ENCODE measurements at regions not wholly inside any gene's neighbourhood (a gene's known extent, or its start where the extent isn't known, plus 50 kb on each side); places are given as distances from the start of the nearest gene placed in this dataset.
"Not testable (repeated sequence)": the region's sequence is repeated elsewhere in the genome, so short reads cannot be mapped to it uniquely, and the experiment has no call there.

DNA sequence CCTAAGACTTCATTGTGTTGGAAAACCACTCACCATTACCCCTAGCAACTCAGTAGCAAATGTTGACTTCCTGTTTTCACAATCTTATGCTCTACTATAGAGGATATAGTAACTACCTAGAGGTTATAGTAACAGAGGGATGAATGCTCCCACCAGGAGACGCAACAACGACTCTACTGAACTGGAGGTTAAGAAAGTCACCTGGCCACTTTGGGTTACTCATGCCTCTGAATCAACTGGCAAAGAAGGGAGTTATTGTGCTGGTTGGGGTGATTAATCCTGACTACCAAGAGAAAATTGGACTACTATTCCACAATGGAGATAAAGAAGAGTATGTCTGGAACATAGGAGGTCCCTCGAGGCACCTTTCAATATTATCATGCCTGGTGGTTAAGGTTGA lies 302.9 kb upstream of the ANKRD20A1 start:
- H3K27ac Mint-ChIP-seq; CTCF ChIA-PET; H3K9me3 ChIP-seq; H3K4me1 ChIP-seq (ENCODE audit: control insufficient read depth in 1 of 2, extremely low read depth in 1 of 2, insufficient read depth in 2 of 2, low read length in 2 of 2); POLR2A ChIA-PET; H3K36me3 ChIP-seq (ENCODE audit: control insufficient read depth in 2 of 2, extremely low read depth in 1 of 2, insufficient read depth in 1 of 2, low read length in 1 of 2); H3K4me1 Mint-ChIP-seq; H3K27ac ChIP-seq (ENCODE audit: low read length); H3K27me3 ChIP-seq (replicated peaks in 1 of 2; ENCODE audit: control insufficient read depth in 2 of 2, extremely low read depth in 1 of 2, insufficient read depth in 2 of 2, low read length in 1 of 2); H3K9me3 Mint-ChIP-seq; H3K27me3 Mint-ChIP-seq; H3K36me3 Mint-ChIP-seq; H3K4me3 Mint-ChIP-seq; DNase-seq; H3K4me3 ChIP-seq (ENCODE audit: control insufficient read depth in 1 of 2, extremely low read depth in 1 of 2, low read length in 1 of 2); ATAC-seq (replicated peaks in 1 of 4): not testable (repeated sequence)
- no CpG with 5 or more reads among the region's 3 CpGs for WGBS (ENCODE audit: insufficient coverage)

DNA sequence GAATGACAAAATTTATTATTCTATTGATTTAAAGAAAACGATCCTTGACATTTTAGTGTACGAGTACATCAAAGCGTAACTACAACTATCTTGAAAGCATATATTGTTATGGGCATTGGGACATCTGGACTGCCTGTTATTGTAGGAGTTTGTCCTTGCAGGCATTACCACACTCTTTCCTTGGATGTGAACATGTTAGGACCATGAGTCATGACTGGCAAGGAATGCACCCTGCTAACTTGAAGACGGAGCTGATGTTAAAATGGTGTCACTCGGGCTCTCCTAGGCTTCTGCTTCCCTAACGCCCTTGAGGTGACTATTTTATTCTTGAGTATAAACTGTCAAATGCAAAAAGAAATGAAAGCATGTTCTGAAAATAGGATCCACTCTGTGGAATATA lies 308.7 kb upstream of the ANKRD20A1 start:
- H3K27ac Mint-ChIP-seq; DNase-seq; H3K27me3 Mint-ChIP-seq; H3K27ac ChIP-seq (ENCODE audit: low read length); H3K9me3 Mint-ChIP-seq; POLR2A ChIA-PET; H3K4me3 Mint-ChIP-seq; H3K36me3 ChIP-seq (ENCODE audit: control insufficient read depth in 2 of 2, extremely low read depth in 1 of 2, insufficient read depth in 1 of 2, low read length in 1 of 2); H3K27me3 ChIP-seq (replicated peaks in 1 of 2; ENCODE audit: control insufficient read depth in 2 of 2, extremely low read depth in 1 of 2, insufficient read depth in 2 of 2, low read length in 1 of 2); H3K4me1 ChIP-seq (ENCODE audit: control insufficient read depth in 1 of 2, extremely low read depth in 1 of 2, insufficient read depth in 2 of 2, low read length in 2 of 2); CTCF ChIA-PET; H3K4me3 ChIP-seq (ENCODE audit: control insufficient read depth in 1 of 2, extremely low read depth in 1 of 2, low read length in 1 of 2); H3K36me3 Mint-ChIP-seq; H3K4me1 Mint-ChIP-seq; H3K9me3 ChIP-seq; ATAC-seq (replicated peaks in 1 of 4): not testable (repeated sequence)
- no CpG with 5 or more reads among the region's 6 CpGs for WGBS (ENCODE audit: insufficient coverage)

DNA sequence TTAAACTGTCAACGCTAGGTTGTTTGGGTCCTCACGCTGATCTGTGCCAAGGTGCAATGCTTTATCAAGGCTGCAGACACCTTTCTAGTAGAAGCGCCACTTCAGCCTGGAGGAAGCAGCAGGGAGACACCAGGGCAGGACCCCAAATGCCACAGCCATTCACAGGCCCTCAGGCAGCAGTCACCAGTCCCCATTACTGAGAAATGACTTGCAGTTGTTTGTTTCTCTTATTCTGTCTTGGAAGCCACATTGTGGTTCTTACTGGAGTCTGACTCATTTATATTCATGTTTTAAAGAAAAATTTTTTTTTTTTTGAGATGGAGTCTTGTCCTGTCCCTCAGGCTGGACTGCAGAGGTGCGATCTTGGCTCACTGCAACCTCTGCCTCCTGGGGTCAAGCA lies 328.9 kb upstream of the ANKRD20A1 start:
- H3K4me1 ChIP-seq (ENCODE audit: control insufficient read depth in 1 of 2, extremely low read depth in 1 of 2, insufficient read depth in 2 of 2, low read length in 2 of 2); H3K36me3 ChIP-seq (ENCODE audit: control insufficient read depth in 2 of 2, extremely low read depth in 1 of 2, insufficient read depth in 1 of 2, low read length in 1 of 2); H3K9me3 Mint-ChIP-seq; POLR2A ChIA-PET; H3K27me3 ChIP-seq (replicated peaks in 1 of 2; ENCODE audit: control insufficient read depth in 2 of 2, extremely low read depth in 1 of 2, insufficient read depth in 2 of 2, low read length in 1 of 2); H3K4me3 ChIP-seq (ENCODE audit: control insufficient read depth in 1 of 2, extremely low read depth in 1 of 2, low read length in 1 of 2); H3K27me3 Mint-ChIP-seq; ATAC-seq (replicated peaks in 1 of 4); H3K27ac Mint-ChIP-seq; H3K27ac ChIP-seq (ENCODE audit: low read length); CTCF ChIA-PET; H3K4me3 Mint-ChIP-seq; H3K4me1 Mint-ChIP-seq; DNase-seq; H3K36me3 Mint-ChIP-seq; H3K9me3 ChIP-seq: not testable (repeated sequence)
- WGBS (ENCODE audit: insufficient coverage): no CpG with 5 or more reads among the region's 4 CpGs

DNA sequence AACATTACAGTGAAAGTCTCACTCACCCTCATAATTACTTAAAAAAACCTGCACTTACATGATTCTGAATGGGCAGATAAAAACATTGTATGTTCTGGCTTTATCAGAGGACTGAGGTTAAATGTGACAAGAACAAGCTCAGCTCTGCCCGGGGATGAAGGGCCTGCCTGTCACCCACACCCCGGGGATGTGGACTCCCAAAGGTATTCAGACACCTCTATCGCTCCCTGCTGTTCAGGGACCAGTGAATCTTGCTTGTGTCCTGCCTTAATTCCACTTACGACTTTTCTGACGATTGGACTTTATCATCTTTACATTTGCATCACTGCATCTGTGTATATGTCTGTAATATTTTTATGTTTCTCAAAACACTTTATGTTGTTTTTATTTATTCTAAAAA lies 341.8 kb upstream of the ANKRD20A1 start:
- WGBS (ENCODE audit: insufficient coverage): no CpG with 5 or more reads among the region's 5 CpGs
- H3K27ac ChIP-seq (ENCODE audit: low read length); H3K27me3 ChIP-seq (replicated peaks in 1 of 2; ENCODE audit: control insufficient read depth in 2 of 2, extremely low read depth in 1 of 2, insufficient read depth in 2 of 2, low read length in 1 of 2); DNase-seq; H3K27ac Mint-ChIP-seq; H3K9me3 ChIP-seq; CTCF ChIA-PET; H3K4me1 ChIP-seq (ENCODE audit: control insufficient read depth in 1 of 2, extremely low read depth in 1 of 2, insufficient read depth in 2 of 2, low read length in 2 of 2); H3K4me3 ChIP-seq (ENCODE audit: control insufficient read depth in 1 of 2, extremely low read depth in 1 of 2, low read length in 1 of 2); H3K36me3 ChIP-seq (ENCODE audit: control insufficient read depth in 2 of 2, extremely low read depth in 1 of 2, insufficient read depth in 1 of 2, low read length in 1 of 2); ATAC-seq (replicated peaks in 1 of 4); H3K36me3 Mint-ChIP-seq; H3K27me3 Mint-ChIP-seq; H3K4me1 Mint-ChIP-seq; POLR2A ChIA-PET; H3K4me3 Mint-ChIP-seq; H3K9me3 Mint-ChIP-seq: not testable (repeated sequence)

DNA sequence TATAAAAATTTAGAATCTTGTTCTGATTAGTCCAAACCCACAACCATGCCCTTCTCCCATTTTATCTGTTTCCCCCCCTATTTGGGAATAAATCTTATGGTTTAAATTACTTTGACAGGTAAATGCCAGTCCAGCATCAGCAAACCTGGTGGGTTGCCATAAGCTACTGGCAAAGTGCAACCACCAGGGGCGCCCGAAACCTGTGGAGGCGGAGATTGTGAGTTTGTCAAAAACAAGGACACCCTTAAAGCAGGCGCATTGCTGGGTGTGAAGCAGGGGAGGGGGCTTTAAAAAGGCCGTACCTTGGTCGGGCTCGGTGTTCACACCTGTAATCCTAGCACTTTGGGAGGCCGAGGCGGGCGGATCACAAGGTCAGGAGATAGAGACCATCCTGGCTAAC lies 344.1 kb upstream of the ANKRD20A1 start:
- H3K27me3 Mint-ChIP-seq; H3K4me3 Mint-ChIP-seq; H3K4me3 ChIP-seq (ENCODE audit: control insufficient read depth in 1 of 2, extremely low read depth in 1 of 2, low read length in 1 of 2); H3K36me3 Mint-ChIP-seq; H3K9me3 Mint-ChIP-seq; H3K4me1 ChIP-seq (ENCODE audit: control insufficient read depth in 1 of 2, extremely low read depth in 1 of 2, insufficient read depth in 2 of 2, low read length in 2 of 2); H3K36me3 ChIP-seq (ENCODE audit: control insufficient read depth in 2 of 2, extremely low read depth in 1 of 2, insufficient read depth in 1 of 2, low read length in 1 of 2); H3K27ac ChIP-seq (ENCODE audit: low read length); DNase-seq; POLR2A ChIA-PET; H3K27ac Mint-ChIP-seq; H3K4me1 Mint-ChIP-seq; ATAC-seq (replicated peaks in 1 of 4); H3K27me3 ChIP-seq (replicated peaks in 1 of 2; ENCODE audit: control insufficient read depth in 2 of 2, extremely low read depth in 1 of 2, insufficient read depth in 2 of 2, low read length in 1 of 2); CTCF ChIA-PET; H3K9me3 ChIP-seq: not testable (repeated sequence)
- no CpG with 5 or more reads among the region's 10 CpGs for WGBS (ENCODE audit: insufficient coverage)

DNA sequence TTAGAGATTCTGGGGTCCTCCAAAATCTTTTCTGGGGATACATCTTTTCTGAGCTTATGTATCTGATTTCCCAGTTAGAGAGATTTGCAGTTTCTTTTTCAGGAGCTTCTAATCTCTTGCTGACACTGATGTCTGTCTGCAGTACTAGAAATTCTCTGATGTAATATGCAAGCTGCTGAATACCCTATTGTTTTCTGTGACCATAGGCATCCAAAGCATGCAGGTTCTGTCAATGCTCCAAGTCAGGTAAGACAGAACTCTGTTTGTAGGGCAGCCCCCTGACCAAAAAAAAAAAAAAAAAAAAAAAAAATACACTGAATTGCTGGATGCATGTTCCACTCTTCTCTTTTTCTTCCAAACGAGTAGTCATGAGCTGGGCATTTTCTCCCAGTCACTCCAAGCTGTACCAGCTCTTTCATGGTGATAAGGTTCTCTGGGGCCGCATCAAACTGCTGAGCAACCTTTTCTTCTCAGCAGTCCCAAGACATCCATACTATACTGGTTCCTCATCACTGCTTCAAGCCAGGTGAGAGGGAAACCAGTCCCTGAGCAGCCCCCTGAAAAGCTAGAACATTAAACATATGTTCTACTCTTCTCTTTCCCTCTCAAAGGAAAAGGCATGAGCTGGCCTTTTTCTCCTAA lies 354.9 kb upstream of the ANKRD20A1 start:
- H3K4me1 Mint-ChIP-seq; CTCF ChIA-PET; H3K27ac Mint-ChIP-seq; H3K9me3 Mint-ChIP-seq; H3K27ac ChIP-seq (ENCODE audit: low read length); H3K4me1 ChIP-seq (ENCODE audit: control insufficient read depth in 1 of 2, extremely low read depth in 1 of 2, insufficient read depth in 2 of 2, low read length in 2 of 2); H3K27me3 Mint-ChIP-seq; H3K4me3 Mint-ChIP-seq; ATAC-seq (replicated peaks in 1 of 4); DNase-seq; POLR2A ChIA-PET; H3K27me3 ChIP-seq (replicated peaks in 1 of 2; ENCODE audit: control insufficient read depth in 2 of 2, extremely low read depth in 1 of 2, insufficient read depth in 2 of 2, low read length in 1 of 2); H3K36me3 ChIP-seq (ENCODE audit: control insufficient read depth in 2 of 2, extremely low read depth in 1 of 2, insufficient read depth in 1 of 2, low read length in 1 of 2); H3K36me3 Mint-ChIP-seq; H3K4me3 ChIP-seq (ENCODE audit: control insufficient read depth in 1 of 2, extremely low read depth in 1 of 2, low read length in 1 of 2); H3K9me3 ChIP-seq: not testable (repeated sequence)
- WGBS (ENCODE audit: insufficient coverage): no CpG with 5 or more reads among the region's 2 CpGs

DNA sequence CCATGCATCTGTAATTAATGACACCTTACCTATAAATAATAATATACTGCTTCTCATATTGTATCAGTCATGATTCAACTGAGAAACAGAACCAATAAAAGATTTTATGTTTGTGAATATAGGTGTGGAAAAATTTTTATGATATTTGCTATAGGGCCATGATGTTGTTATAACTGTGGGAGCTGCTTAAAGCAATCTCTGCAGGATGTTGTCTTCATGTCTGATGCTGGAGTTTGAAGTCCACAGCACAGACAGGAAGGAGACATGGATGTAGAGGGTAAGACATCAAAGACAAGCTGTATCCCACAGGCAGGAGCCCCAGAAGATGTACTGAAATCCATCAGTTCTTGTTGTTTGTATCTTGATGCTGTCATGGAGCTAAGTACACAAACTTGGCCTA lies 366.7 kb upstream of the ANKRD20A1 start:
- H3K4me3 Mint-ChIP-seq; CTCF ChIA-PET; H3K4me1 ChIP-seq (ENCODE audit: control insufficient read depth in 1 of 2, extremely low read depth in 1 of 2, insufficient read depth in 2 of 2, low read length in 2 of 2); H3K36me3 Mint-ChIP-seq; H3K4me1 Mint-ChIP-seq; ATAC-seq (replicated peaks in 1 of 4); H3K27ac Mint-ChIP-seq; DNase-seq; H3K9me3 ChIP-seq; H3K36me3 ChIP-seq (ENCODE audit: control insufficient read depth in 2 of 2, extremely low read depth in 1 of 2, insufficient read depth in 1 of 2, low read length in 1 of 2); H3K27ac ChIP-seq (ENCODE audit: low read length); H3K27me3 ChIP-seq (replicated peaks in 1 of 2; ENCODE audit: control insufficient read depth in 2 of 2, extremely low read depth in 1 of 2, insufficient read depth in 2 of 2, low read length in 1 of 2); H3K9me3 Mint-ChIP-seq; H3K27me3 Mint-ChIP-seq; H3K4me3 ChIP-seq (ENCODE audit: control insufficient read depth in 1 of 2, extremely low read depth in 1 of 2, low read length in 1 of 2); POLR2A ChIA-PET: not testable (repeated sequence)
